Naive B cell (primary cell): ENCODE measurements at regions not wholly inside any gene's neighbourhood (a gene's known extent, or its start where the extent isn't known, plus 50 kb on each side); places are given as distances from the start of the nearest gene placed in this dataset.

Experiments used
- ATAC-seq, 2 donors: fragments of 150-1000 bp; cut with Tn5 transposase; 2 replicates each; pipeline ENCODE4 v1.10.0; 2021; ENCODE audit warnings: low read depth in 2 of 2, mild to moderate bottlenecking in 2 of 2, moderate library complexity in 2 of 2
- DNase-seq: peaks from one replicate; pipeline ENCODE4 v3.0.0; 2022
- H3K27ac Mint-ChIP-seq, 6 donors: one replicate each; pipeline ENCODE4 v1.8.0; 2020 to 2022; ENCODE audit warnings: mild to moderate bottlenecking in 6 of 6, mixed read lengths in 6 of 6, moderate library complexity in 5 of 6, inconsistent platforms in 2 of 6
- H3K27me3 Mint-ChIP-seq, 3 donors: one replicate each; pipeline ENCODE4 v1.8.0; 2021 to 2022; ENCODE audit warnings: mixed read lengths in 3 of 3, mild to moderate bottlenecking in 1 of 3
- H3K36me3 Mint-ChIP-seq, 2 donors: one replicate each; pipeline ENCODE4 v1.8.0; 2020 to 2022; ENCODE audit warnings: mixed read lengths in 2 of 2, inconsistent platforms in 1 of 2, mild to moderate bottlenecking in 1 of 2
- H3K4me1 Mint-ChIP-seq, 3 donors: one replicate each; pipeline ENCODE4 v1.8.0; 2020 to 2022; ENCODE audit warnings: mixed read lengths in 3 of 3, inconsistent platforms in 1 of 3, mild to moderate bottlenecking in 1 of 3, moderate library complexity in 1 of 3
- H3K4me3 Mint-ChIP-seq, 8 donors: one replicate each; pipeline ENCODE4 v1.8.0; 2020 to 2022; ENCODE audit warnings: mild to moderate bottlenecking in 8 of 8, mixed read lengths in 8 of 8, moderate library complexity in 8 of 8, inconsistent platforms in 2 of 8
- H3K9me3 Mint-ChIP-seq, 7 donors: one replicate each; pipeline ENCODE4 v1.8.0; 2020 to 2022; ENCODE audit warnings: mixed read lengths in 7 of 7, mild to moderate bottlenecking in 5 of 7, inconsistent platforms in 2 of 7, moderate library complexity in 1 of 7

DNA sequence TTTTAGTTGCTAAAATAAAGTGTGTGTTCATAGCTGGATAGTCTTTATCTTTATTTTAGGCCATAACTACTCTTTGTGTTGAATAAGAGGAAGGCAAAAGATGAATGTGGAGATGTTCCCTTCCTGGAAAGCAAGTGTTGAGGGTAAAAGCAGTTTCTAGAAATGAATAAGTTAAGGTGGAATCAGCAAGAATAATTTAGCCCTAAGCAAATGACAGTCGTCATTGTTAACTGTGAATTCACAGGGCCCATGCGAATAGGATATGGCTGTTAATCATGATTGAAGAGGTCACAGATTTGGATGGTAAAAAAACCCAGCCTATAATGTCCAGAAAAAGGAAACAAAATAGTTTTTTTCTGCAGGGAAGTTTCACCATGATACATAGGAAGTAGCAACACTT is 167.8 kb upstream of the PPP3CA start:
- Mint-ChIP-seq H3K4me3 (no peak overlapping the region), H3K27ac (no peak overlapping the region), H3K36me3 (no peaks in the 10 kb centered on the region), H3K4me1 (peaks cover 0 to 8% (median 0%) of the 10 kb centered on the region in 3 donors), H3K9me3 (no peaks in the 10 kb centered on the region), H3K27me3 (no peaks in the 10 kb centered on the region)
- DNase-seq (no peak), ATAC-seq (no peak)

DNA sequence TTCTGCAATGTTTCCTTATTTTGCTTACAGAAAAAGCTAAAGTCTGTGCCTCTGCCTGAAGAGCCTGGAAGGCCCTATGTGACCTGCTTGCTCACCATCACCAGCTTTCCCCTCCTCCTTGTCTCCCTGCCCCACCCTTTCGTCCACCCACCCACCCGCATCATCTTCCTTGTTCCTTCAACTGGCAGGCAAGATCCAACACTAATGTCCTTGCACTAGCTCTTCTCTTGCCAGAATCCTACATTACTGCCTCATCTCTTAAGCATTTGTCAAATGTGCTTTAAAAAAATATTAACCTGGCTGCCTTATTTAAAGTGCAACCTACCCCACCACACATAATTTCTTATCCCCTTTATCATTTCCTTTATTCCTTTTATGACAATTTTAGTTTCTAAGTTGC is 165.1 kb upstream of the PPP3CA start:
- H3K9me3 Mint-ChIP-seq = peaks cover 0 to 1% (median 0%) of the 10 kb centered on the region in 7 donors
- H3K27ac Mint-ChIP-seq = peak overlapping the region in 1 of 6 donors; percentile 26
- DNase-seq (no peak), ATAC-seq (no peak)
- no peaks in the 10 kb centered on the region for H3K27me3 Mint-ChIP-seq
- peaks cover 0 to 8% (median 0%) of the 10 kb centered on the region in 3 donors for H3K4me1 Mint-ChIP-seq
- H3K4me3 Mint-ChIP-seq = no peak overlapping the region
- no peaks in the 10 kb centered on the region for H3K36me3 Mint-ChIP-seq

DNA sequence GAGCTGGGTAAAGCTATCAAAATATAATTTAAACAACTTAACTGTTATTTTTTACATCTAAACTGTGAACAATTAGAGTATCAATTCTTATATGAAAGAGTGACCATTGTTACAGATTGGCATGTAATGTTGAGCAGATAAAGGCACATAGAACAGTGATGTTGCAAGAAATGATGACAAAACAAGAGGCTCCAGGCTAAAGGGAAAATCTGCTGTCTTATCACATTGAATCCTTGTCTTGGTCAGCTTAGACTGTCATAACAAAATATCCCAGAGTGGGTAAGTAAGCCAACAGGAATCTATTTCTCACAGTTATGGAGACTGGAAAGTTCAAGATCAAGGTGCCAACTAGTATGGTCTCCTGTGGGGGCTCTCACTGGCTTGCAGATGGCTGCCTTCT is 154.1 kb upstream of the PPP3CA start:
- H3K27me3 Mint-ChIP-seq = no peaks in the 10 kb centered on the region
- no peaks in the 10 kb centered on the region for H3K4me1 Mint-ChIP-seq
- peaks cover 0 to 11% of the 10 kb centered on the region in 2 donors for H3K36me3 Mint-ChIP-seq
- no peak overlapping the region for H3K4me3 Mint-ChIP-seq
- no peak for ATAC-seq
- H3K9me3 Mint-ChIP-seq = peaks cover 0 to 9% (median 3%) of the 10 kb centered on the region in 7 donors
- no peak for DNase-seq
- H3K27ac Mint-ChIP-seq = no peak overlapping the region

DNA sequence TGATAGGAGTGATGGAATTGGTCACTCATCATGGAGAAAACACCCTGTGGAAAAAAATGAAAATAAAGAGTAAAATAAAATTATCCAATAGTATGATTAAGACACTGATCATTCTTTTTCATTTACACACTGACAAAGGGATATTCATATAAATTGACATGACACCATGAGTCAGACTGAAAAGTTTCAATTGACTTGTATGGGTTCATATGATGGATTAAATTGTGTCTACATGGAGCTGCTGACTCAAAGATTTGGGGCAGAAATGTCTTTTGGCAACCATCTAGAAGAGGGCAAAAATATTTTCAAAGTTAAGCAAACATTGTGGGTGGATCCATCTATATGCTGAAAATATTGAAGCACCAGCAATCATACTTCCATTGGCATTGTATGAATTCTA is 153.4 kb upstream of the PPP3CA start:
- Mint-ChIP-seq H3K9me3 (peaks cover under 1 to 9% (median 3%) of the 10 kb centered on the region in 7 donors), H3K36me3 (peaks cover 0 to 11% of the 10 kb centered on the region in 2 donors), H3K27me3 (no peaks in the 10 kb centered on the region), H3K4me1 (no peaks in the 10 kb centered on the region), H3K27ac (peak overlapping the region in 1 of 6 donors; percentile 16), H3K4me3 (no peak overlapping the region)
- DNase-seq (no peak), ATAC-seq (no peak)

DNA sequence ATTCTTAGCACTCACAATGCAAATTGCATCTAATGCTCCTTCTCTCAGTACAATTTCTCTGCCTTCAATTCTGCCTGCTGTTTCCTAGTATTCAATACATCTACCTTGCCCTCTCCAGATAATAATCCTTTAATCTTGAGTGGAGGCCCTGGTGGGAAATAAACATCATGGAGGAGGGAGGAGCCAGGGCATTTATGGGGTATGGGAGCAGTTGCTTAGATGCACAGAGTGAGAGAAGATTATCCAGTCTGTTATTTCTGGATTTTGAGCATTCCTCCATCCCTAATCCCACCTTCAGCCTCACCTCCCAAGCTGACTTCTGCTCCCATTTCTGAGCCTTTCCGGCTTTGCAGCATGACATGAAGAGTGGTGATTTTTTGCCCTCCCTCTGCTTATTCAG is 127.9 kb upstream of the PPP3CA start:
- Mint-ChIP-seq H3K27me3 (peaks cover 0 to 4% (median 0%) of the 10 kb centered on the region in 3 donors), H3K27ac (peak overlapping the region in 1 of 6 donors; percentile 90), H3K9me3 (peaks cover 0 to 19% (median 4%) of the 10 kb centered on the region in 7 donors), H3K4me1 (no peaks in the 10 kb centered on the region), H3K4me3 (no peak overlapping the region), H3K36me3 (peaks cover 0 to 13% of the 10 kb centered on the region in 2 donors)
- ATAC-seq = no peak
- DNase-seq = no peak

DNA sequence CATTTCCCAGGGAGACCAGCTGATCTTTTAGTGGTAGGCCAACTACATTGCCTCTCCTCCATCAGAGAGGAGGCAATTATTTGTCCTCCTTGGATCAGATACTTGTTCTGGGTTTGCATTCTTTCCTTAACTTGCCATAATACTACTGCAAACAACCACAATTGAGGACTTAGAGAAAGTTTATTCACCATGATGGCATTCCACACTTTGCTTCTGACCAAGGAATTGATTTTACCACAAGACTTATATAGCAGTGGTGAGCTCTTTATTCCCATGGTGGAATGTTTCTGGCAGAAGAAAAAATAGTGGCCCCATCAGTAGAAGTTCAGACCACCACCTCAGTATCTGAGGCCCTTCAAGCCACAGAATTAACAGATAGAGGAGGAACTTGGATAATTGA is 123.9 kb upstream of the PPP3CA start:
- H3K36me3 Mint-ChIP-seq = peaks cover 0 to 13% of the 10 kb centered on the region in 2 donors
- no peak overlapping the region for H3K27ac Mint-ChIP-seq
- DNase-seq (no peak), ATAC-seq (no peak)
- H3K4me3 Mint-ChIP-seq = no peak overlapping the region
- H3K9me3 Mint-ChIP-seq = peaks cover 0 to 4% (median 0%) of the 10 kb centered on the region in 7 donors
- peaks cover 0 to 4% (median 0%) of the 10 kb centered on the region in 3 donors for H3K27me3 Mint-ChIP-seq
- no peaks in the 10 kb centered on the region for H3K4me1 Mint-ChIP-seq

DNA sequence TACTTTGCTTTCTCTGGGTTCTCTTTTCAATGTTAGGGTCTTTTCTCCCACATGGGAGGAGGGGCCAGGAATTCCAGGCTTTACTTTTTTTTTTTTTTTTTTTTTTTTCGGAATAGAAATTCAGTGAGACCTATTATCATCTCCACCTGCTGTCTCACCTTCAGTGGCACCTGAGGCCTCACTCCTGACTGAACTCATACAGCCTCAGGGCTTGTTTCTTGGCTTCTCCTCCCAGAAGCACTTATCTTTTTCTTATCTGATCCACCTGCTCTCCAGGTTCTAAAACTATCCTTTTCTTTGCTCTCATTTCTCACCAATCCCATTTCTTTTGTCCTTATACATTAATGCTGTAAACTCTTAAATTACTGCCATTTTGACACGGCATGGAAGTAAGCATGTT is 117.3 kb upstream of the PPP3CA start:
- DNase-seq = no peak
- H3K27ac Mint-ChIP-seq = peak overlapping the region in 1 of 6 donors; percentile 29
- peaks cover 0 to 12% (median 5%) of the 10 kb centered on the region in 3 donors for H3K4me1 Mint-ChIP-seq
- peaks cover 0 to 14% (median 6%) of the 10 kb centered on the region in 7 donors for H3K9me3 Mint-ChIP-seq
- no peak overlapping the region for H3K4me3 Mint-ChIP-seq
- H3K27me3 Mint-ChIP-seq = no peaks in the 10 kb centered on the region
- ATAC-seq = no peak
- H3K36me3 Mint-ChIP-seq = peaks cover 6% of the 10 kb centered on the region in 2 donors

DNA sequence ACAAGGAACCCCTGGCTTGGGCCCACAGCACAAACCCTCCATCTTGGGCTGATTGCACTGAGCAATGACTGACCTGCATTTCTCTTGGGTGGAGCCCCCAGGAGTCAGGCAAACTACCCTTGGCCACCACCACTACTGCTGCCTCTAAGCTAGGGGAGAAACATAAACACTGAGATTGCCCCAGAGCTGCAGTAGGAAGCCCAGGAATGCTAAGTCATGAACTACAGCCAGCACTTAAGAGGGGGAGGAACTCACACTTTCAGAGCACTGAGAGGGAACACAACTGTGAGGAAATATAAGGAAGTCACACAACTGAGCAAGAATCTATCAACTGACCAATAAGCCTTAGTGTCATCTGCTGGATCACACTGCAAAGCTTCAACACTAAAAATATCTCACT is 111.6 kb upstream of the PPP3CA start:
- no peak for DNase-seq
- ATAC-seq = no peak
- no peaks in the 10 kb centered on the region for H3K27me3 Mint-ChIP-seq

DNA sequence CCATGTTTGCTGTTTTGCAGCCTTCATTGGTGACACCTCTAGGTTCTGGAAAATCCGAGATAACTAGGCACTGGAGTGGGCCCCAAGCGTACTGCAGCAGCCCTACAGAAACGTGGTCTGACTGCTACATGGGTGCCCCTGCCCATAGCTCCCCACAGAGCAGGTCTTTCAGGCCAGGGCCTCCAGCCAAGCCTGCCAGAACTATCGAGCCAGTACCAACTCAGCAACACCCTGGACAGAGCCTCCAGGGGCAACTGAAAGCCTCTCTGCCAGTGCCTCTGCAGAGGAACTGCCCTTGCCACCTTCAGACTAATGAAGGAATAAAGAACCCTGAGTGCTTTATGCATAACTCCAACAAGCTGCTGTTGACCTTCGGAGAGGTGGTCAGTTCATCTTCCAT is 111.1 kb upstream of the PPP3CA start:
- peaks cover 3 to 25% (median 13%) of the 10 kb centered on the region in 7 donors for H3K9me3 Mint-ChIP-seq
- peaks cover 6 to 11% of the 10 kb centered on the region in 2 donors for H3K36me3 Mint-ChIP-seq
- DNase-seq (no peak), ATAC-seq (no peak)
- H3K4me1 Mint-ChIP-seq = peaks cover 0 to 5% (median 0%) of the 10 kb centered on the region in 3 donors
- H3K27ac Mint-ChIP-seq = no peak overlapping the region
- H3K27me3 Mint-ChIP-seq = no peaks in the 10 kb centered on the region
- H3K4me3 Mint-ChIP-seq = no peak overlapping the region

More for the DNA sequence above, 111.6 kb upstream of the PPP3CA start:
- peaks cover 3 to 25% (median 11%) of the 10 kb centered on the region in 7 donors for H3K9me3 Mint-ChIP-seq
- peaks cover 6 to 11% of the 10 kb centered on the region in 2 donors for H3K36me3 Mint-ChIP-seq
- H3K4me3 Mint-ChIP-seq = no peak overlapping the region
- peak overlapping the region in 1 of 6 donors; percentile 2 for H3K27ac Mint-ChIP-seq
- peaks cover 0 to 8% (median under 1%) of the 10 kb centered on the region in 3 donors for H3K4me1 Mint-ChIP-seq

DNA sequence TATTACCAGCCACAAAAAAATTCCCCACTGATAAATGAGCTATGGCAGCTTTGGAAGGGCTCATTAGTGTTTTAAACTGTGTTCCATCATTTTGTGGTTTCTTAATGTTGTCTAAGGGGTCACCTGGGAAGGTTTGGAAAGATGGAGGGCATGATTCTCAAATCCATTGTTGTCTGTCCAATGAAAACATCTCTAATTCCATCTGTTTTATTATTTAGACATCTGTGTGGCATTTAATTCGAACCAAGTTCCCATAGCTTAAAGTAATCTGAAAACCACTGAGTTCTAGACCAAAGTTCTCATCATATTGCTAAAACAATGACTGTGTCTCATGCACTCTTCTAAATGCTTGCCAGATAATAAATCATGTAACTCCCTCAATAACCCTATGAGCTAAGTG is 103.8 kb upstream of the PPP3CA start:
- H3K27me3 Mint-ChIP-seq = no peaks in the 10 kb centered on the region
- no peak for ATAC-seq

DNA sequence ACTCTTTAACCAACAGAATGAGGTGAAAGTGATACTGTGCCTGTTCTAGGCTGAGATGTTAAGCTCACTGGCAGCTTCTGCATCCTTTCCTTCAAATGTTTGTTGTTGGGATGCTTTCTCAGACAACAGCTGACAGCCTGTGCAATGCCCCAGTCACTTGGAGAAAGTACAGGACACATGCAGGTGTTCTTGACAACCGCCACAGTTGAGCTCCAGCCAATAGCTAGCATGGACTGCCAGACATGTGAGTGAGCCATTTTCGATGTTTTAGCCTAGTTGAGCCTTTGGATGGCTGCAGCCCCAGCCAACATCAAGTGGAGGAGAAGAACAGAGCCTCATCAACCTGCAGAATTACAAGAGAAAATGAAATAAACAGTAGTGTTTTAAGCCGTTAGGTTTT is 94.1 kb upstream of the PPP3CA start:
- Mint-ChIP-seq H3K36me3 (no peaks in the 10 kb centered on the region), H3K4me1 (peaks cover 0 to 4% (median 0%) of the 10 kb centered on the region in 3 donors), H3K4me3 (no peak overlapping the region), H3K9me3 (peaks cover 0 to 3% (median 0%) of the 10 kb centered on the region in 7 donors), H3K27ac (peak overlapping the region in 1 of 6 donors; percentile 47), H3K27me3 (no peaks in the 10 kb centered on the region)
- DNase-seq (no peak), ATAC-seq (no peak)

More for the DNA sequence above, 103.8 kb upstream of the PPP3CA start:
- no peak overlapping the region for H3K27ac Mint-ChIP-seq
- peaks cover 0 to 12% (median 9%) of the 10 kb centered on the region in 7 donors for H3K9me3 Mint-ChIP-seq
- H3K4me1 Mint-ChIP-seq = no peaks in the 10 kb centered on the region
- H3K4me3 Mint-ChIP-seq = no peak overlapping the region
- no peaks in the 10 kb centered on the region for H3K36me3 Mint-ChIP-seq
- no peak for DNase-seq

DNA sequence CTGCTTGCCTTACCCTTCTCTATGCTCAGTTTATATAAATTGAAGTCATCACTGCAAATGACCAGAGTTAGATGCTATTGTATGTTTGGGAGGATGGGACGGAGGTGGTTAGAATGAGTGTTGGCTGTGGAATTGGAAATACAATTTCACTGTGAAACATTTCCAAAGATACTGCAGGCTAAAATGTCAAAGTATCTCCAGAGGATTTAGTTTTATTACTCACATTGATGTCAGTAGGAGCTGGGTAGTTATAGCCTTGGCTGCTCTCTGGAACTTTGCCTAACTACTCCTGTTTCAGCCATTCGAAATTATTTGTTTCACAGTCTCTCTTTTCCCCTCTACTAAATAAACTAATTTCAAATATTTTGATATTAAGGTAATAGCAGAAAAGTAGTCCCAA is 92.6 kb upstream of the PPP3CA start:
- Mint-ChIP-seq H3K27me3 (no peaks in the 10 kb centered on the region), H3K4me1 (peaks cover 0 to 4% (median 0%) of the 10 kb centered on the region in 3 donors), H3K36me3 (no peaks in the 10 kb centered on the region), H3K4me3 (no peak overlapping the region), H3K9me3 (peaks cover 0 to 3% (median 0%) of the 10 kb centered on the region in 7 donors), H3K27ac (peak overlapping the region in 1 of 6 donors; percentile 43)
- DNase-seq (no peak), ATAC-seq (no peak)

DNA sequence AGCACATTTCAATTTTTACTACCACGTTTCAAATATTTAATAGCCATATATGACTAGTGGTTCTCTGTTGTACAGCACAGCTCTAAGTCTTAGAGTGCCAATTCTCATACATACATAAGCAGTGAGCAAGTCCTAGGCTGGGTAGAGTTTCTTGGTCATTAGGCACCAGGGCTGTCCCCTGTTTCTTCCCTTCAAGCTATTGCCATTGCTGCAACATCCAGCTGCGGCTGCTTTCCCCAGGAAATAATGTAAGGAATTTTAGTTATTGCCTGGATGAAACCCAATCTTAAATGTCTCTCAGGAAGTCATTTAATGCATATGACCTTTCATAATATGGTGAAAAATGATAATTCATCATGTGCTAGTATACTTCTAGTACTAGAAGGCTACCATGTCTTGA is 74.1 kb upstream of the PPP3CA start:
- Mint-ChIP-seq H3K27me3 (no peaks in the 10 kb centered on the region), H3K4me3 (no peak overlapping the region), H3K4me1 (peaks cover 17 to 33% (median 27%) of the 10 kb centered on the region in 3 donors), H3K9me3 (peaks cover 0 to 14% (median 1%) of the 10 kb centered on the region in 7 donors), H3K36me3 (peaks cover 0 to 5% of the 10 kb centered on the region in 2 donors), H3K27ac (no peak overlapping the region)
- DNase-seq = no peak
- no peak for ATAC-seq

DNA sequence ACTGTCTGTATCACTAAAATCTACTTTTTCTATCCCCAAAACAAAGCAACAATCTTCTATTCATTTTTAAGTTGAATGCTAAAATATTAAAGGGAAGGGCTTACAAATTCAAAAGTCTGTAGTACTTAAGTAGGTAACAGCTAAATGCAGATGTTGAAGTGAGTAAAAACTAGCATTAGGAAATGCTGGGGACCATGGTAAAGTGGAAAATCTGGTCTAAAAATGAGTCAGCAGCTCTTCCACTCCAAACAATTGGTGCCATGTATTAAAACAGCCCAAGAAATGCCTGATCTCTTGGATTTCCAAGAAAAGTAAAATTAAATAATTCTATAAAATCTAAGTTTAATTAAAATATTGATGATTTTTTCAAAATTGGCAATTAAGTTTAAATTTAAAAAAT is 73.3 kb upstream of the PPP3CA start:
- peaks cover under 1 to 5% of the 10 kb centered on the region in 2 donors for H3K36me3 Mint-ChIP-seq
- H3K9me3 Mint-ChIP-seq = peaks cover 0 to 14% (median 2%) of the 10 kb centered on the region in 7 donors

More for the DNA sequence above, 73.3 kb upstream of the PPP3CA start:
- H3K27me3 Mint-ChIP-seq = no peaks in the 10 kb centered on the region
- H3K4me1 Mint-ChIP-seq = peaks cover 17 to 33% (median 27%) of the 10 kb centered on the region in 3 donors
- H3K4me3 Mint-ChIP-seq = no peak overlapping the region
- ATAC-seq = no peak
- no peak for DNase-seq
- H3K27ac Mint-ChIP-seq = peak overlapping the region in 1 of 6 donors; percentile 33
